GM18519 (cell line): ENCODE measurements at regions not wholly inside any gene's neighbourhood (a gene's known extent, or its start where the extent isn't known, plus 50 kb on each side); places are given as distances from the start of the nearest gene placed in this dataset.
"Not testable (repeated sequence)": the region's sequence is repeated elsewhere in the genome, so short reads cannot be mapped to it uniquely, and the experiment has no call there.

Experiments used
- ATAC-seq: cut with Tn5 transposase; IDR thresholded peaks from one replicate; pipeline ENCODE4 v1.9.1; 2021; ENCODE audit warnings: mild to moderate bottlenecking, moderate library complexity; ENCODE audit not compliant: unreplicated experiment, low FRiP score

DNA sequence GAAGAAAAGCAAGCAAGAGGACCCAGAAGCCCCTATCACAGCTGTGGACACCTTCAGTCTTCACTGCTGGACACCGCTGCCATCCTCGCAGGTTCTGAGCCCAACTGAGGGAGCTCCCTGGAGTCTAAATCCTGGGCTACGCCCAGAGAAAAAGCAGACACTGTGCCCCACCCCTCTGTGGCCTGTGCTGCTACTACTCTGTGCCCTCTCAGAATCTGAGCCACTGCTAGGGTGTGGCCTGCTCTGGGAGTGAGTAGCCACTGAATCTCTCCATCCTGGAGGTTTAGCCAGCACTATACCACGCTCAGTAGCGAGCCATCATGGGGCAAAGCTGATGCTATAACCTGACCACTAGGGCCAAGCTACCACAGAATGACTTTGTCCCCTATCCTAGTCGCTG, 338.2 kb downstream of the NPR3 start:
- no peak for ATAC-seq

DNA sequence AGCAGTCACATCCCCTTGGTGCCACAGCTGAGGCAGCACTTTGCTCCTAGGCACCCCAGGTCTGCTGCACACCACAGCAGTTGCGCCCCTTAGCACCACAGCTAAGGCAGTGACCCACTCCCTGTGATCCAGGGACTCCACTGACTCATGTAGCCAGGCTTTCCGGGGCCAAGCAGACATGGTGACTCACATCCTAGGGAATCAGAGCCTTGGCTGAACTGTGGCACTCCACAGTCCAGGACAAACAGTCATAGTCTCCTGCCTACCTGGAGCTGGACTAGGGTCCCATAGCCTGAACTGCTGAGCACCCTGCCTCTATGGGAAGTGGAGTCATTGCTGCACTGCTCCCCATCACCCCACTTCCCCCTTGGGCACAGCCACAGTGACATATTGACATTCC, 338.7 kb downstream of the NPR3 start:
- ATAC-seq: no peak

- no peak for ATAC-seq
These were observed 348.0 kb downstream of the NPR3 start for GRCh38 chr5:33059081-33059480.

DNA sequence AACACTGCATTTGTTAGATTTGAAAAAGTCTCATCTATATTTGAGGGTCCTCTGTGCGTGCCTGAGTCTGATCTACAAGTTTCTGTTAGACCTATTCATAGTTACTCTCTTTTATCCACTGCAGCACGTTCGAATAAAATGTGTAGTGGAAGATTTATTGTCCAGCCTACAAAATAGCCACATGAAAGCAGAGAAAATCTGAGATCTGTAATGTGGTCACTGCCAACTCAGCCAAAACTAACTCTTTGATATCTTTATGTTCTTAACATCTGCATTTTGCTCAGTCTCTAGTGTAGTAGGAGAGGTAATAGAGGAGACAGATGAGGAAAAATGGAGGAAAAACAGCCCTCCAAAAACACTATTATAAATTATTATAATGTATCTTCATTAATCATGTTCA, 354.0 kb downstream of the NPR3 start:
- ATAC-seq: no peak

- no peak for ATAC-seq
These were observed 356.2 kb downstream of the NPR3 start for GRCh38 chr5:33067291-33067690.

DNA sequence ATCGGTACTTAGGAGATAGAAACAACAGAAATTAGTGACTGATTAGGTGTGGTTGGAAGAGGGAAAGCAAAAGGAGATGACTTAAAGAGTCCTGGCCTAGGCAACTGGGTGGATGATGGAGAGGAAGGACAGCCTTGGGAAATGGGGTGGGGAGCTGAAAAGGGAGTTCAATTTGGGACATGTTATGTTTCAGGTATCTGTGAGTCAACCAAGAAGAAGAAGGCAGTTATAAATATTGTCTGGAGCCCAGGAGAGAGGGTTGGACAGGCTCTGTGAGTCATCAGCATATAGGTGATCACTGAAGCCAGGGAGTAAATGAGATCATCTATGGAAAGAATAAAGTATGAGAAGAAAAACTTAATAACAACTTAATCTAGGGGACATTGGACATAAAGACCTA, 357.7 kb downstream of the NPR3 start:
- no peak for ATAC-seq

- no peak for ATAC-seq
These were observed 361.2 kb downstream of the NPR3 start for GRCh38 chr5:33072296-33072695.

DNA sequence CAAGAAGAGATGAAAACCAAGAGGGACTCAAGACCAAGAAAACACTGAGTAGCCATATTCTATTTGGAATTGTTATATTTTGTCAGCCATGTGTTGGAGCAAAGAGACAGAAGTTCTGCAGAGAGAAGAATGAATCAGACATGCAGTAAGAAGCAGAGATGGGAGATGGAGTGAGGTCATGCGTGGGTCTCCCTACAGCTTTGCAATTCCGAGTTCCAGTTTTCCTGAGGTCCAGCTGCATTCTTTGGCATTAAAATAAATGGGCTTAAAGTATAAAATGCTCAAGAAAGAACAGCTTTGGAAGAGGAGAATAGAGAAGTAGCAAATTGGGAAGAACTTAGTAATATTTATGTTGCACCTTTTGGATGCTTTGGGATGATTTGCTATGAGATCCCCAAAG, 361.6 kb downstream of the NPR3 start:
- ATAC-seq: no peak

DNA sequence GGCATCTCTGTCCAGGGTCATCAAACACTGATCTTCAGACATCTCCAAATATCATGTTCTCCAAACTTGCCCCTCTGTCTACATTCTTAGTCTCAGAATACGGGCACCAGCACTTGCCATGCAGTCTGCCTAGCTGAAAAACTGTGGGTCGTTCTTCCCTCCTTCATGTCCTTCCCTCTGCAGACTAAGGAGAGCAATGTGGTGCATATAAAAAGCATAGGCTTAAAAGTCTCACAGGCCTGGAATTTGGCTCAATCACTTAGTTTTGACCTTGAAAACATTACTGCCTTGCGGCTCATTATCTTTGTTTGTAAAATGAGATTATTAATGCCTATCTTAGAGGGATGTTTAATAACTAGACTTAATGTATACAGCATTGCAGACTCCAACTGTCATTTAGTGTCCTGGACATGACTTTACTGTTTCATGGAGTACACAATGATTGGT, 362.8 kb downstream of the NPR3 start:
- ATAC-seq: no peak

DNA sequence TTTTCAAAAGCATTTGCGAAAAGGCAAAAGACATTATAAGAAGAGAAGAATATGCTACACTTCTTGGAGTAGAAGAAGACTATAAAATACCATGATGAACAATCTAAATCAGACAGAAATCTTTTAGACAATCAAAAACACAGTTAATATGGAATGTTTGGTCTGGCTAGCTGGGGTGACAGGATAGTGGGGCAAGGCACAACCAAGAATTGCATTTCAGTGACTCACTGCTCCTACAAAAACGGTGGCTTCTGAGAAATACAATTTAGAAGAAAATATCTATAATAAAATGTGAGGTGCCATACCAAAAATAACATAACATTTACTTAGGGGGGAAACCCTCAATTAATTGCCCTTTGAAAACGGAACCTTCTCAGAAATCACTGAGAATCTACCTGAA, 363.4 kb downstream of the NPR3 start:
- ATAC-seq: no peak

GRCh38 chr5:33075731-33076130, 364.6 kb downstream of the NPR3 start:
- ATAC-seq: no peak

- no peak for ATAC-seq
These were observed 361.2 kb upstream of the TARS1 start for GRCh38 chr5:33079548-33079947.

- no peak for ATAC-seq
These were observed 360.5 kb upstream of the TARS1 start for GRCh38 chr5:33080287-33080686.

DNA sequence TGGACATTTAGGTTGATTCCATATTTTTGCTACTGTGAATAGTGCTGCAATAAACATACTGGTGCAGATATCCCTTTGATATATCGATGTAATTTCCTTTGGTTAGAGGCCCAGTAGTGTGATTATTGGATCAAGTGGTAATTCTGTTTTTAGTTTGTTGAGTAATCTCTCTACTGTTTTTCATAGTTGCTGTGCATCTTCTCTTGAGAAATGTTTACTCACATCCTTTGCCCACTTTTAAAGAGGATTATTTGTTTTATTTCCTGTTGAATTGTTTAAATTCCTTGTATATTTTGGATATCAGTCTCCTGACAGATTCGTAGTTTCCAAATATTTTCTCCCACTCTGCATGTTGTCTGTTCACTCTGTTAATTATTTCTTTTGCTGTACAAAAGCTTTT, 352.6 kb upstream of the TARS1 start:
- no peak for ATAC-seq

GRCh38 chr5:33091571-33092363, 349.0 kb upstream of the TARS1 start:
- ATAC-seq: no peak

DNA sequence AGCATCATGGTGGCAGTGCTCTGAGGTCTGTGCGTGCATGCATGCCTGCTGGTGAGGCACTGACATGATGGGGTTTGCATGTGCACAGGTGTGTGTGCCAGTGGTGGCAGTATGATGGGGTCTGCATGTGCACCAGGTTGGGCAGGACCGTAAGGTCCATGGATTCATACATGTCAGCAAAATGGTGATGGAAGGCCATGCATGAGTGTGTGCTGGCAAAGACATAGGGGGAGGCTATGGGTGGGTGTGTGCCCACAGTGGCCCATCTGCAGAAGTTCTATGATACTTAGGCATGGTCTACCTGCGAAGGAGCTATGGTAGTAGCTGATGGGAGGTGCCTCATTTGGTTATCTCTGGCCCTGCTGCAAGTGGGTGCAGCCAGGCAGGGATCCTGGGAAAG, 348.0 kb upstream of the TARS1 start:
- ATAC-seq: no peak

GRCh38 chr5:33102551-33102950, 338.2 kb upstream of the TARS1 start:
- no peak for ATAC-seq

- ATAC-seq: no peak
These were observed 335.2 kb upstream of the TARS1 start for GRCh38 chr5:33105521-33105941.

- ATAC-seq: not testable (repeated sequence)
These were observed 330.3 kb upstream of the TARS1 start for GRCh38 chr5:33110496-33110895.

- no peak for ATAC-seq
These were observed 326.4 kb upstream of the TARS1 start for GRCh38 chr5:33114361-33114760.

DNA sequence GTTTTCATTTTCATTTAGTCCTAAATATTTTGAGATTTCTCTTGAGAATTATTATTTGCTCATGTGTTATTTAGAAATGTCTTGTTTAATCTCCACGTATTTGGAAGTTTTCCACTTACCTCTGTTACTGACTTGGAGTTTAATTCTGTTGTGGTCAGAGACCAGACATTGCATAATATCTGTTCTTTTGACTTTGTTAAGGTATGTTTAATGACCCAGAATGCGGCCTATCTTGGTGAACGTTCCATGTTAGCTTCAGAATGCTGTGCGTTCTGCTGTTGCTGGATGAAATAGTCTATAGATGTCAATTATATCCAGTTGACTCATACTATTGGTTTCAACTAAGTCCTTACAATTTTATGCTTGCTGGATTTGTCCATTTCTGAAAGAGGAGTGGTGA, 325.3 kb upstream of the TARS1 start:
- no peak for ATAC-seq

DNA sequence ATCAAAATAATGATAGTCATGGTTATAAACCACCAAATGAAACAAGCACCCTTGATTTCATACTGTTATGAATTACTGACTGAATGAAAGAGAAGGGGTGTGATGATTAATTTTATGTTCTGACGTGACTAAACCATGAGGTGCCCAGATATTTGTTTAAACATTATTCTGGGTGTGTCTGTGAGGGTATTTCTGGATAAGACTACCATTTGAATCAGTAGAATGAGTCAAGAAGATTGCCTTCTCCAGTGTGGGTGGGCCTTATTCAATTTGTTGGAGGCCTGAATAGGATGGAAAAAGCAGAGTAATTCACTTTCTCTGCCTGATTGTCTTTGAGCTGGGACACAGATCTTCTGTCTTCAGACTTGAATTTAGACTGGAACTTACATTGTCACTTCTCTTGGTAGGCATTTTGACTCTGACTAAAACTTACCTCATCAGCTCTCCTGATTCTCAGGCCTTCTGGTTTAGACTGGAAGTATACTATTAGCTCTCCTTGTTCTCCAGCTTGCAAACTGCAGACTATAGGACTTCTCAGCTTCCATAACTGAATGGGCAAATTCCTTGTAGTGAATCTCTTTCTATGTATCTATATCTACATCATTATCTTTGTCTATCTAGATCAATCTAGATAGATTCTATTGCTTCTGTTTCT, 321.9 kb upstream of the TARS1 start:
- no peak for ATAC-seq
